Lung microvascular endothelial cell (primary cell): ENCODE measurements at regions not wholly inside any gene's neighbourhood (a gene's known extent, or its start where the extent isn't known, plus 50 kb on each side); places are given as distances from the start of the nearest gene placed in this dataset.

Experiments
- DNase-seq, 2 donors: peaks; one replicate each; pipeline versions ENCODE4 v3.0.0 to v3.0.0-alpha.2; 2010; ENCODE audit warnings: low read depth in 2 of 2

- DNase-seq = no peak
These were observed 170.1 kb upstream of the B3GAT1 start for GRCh38 chr11:134581966-134582769.

- no peak for DNase-seq
These were observed 169.1 kb upstream of the B3GAT1 start for GRCh38 chr11:134581121-134581626.

- DNase-seq = no peak
These were observed 168.6 kb upstream of the B3GAT1 start for GRCh38 chr11:134580610-134580975.

GRCh38 chr11:134579724-134580609 lies 167.9 kb upstream of the B3GAT1 start:
- DNase-seq = no peak

GRCh38 chr11:134578807-134579723 lies 167.0 kb upstream of the B3GAT1 start:
- no peak for DNase-seq

GRCh38 chr11:134577751-134578395 lies 165.8 kb upstream of the B3GAT1 start:
- DNase-seq = no peak

GRCh38 chr11:134576721-134577171 lies 164.7 kb upstream of the B3GAT1 start:
- DNase-seq = no peak

- no peak for DNase-seq
These were observed 164.2 kb upstream of the B3GAT1 start for GRCh38 chr11:134576286-134576685.

GRCh38 chr11:134575504-134576230 lies 163.6 kb upstream of the B3GAT1 start:
- DNase-seq = no peak

- DNase-seq = no peak
These were observed 162.9 kb upstream of the B3GAT1 start for GRCh38 chr11:134574947-134575346.

- DNase-seq = no peak
These were observed 162.4 kb upstream of the B3GAT1 start for GRCh38 chr11:134574425-134574824.

GRCh38 chr11:134573857-134574256 lies 161.8 kb upstream of the B3GAT1 start:
- no peak for DNase-seq

- DNase-seq = no peak
These were observed 161.0 kb upstream of the B3GAT1 start for GRCh38 chr11:134572741-134573675.

- DNase-seq = no peak
These were observed 159.3 kb upstream of the B3GAT1 start for GRCh38 chr11:134571301-134571700.

- no peak for DNase-seq
These were observed 157.2 kb upstream of the B3GAT1 start for GRCh38 chr11:134569195-134569594.

- no peak for DNase-seq
These were observed 154.3 kb upstream of the B3GAT1 start for GRCh38 chr11:134566311-134566710.

GRCh38 chr11:134565343-134565891 lies 153.4 kb upstream of the B3GAT1 start:
- no peak for DNase-seq

- DNase-seq = no peak
These were observed 152.6 kb upstream of the B3GAT1 start for GRCh38 chr11:134564472-134565200.
